ENCODE measurements at regions not wholly inside any gene's neighbourhood (a gene's known extent, or its start where the extent isn't known, plus 50 kb on each side); places are given as distances from the start of the nearest gene placed in this dataset.

DNA sequence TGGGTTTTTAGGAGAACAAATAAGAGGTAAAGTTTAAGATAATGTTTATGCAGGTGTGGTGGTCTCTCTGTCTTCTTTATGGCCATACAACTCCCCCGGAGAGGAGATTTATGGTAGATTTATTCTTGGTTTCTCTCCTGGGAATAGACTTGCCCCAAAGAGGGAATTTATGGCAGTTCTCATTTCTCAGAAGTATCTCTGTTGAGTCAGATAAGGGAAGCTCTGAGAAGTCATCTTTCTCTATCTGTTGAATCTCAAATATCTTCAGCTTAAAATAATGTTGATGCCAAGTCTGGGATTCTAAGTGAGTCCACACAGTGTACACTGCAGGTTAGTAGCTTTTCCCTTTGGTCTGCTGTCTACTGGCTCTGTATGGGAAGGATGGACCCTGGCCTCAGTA lies 276.4 kb upstream of the PLET1 start:
- Histone ChIP-seq H3K4me3 (replicated peaks in 1 of 2; ENCODE audit: low read depth in 1 of 2, low read length in 2 of 2) (no peak overlapping the region), H2AFZ (ENCODE audit: low read depth, low read length, poor library complexity, severe bottlenecking) (no peak overlapping the region), H3K79me2 (ENCODE audit: insufficient read depth, low read length) (no peaks in the 10 kb centered on the region), H3K9me3 (ENCODE audit: control insufficient read depth in 1 of 2, insufficient read depth in 1 of 2, low read depth in 1 of 2, low read length in 2 of 2) (no peaks in the 10 kb centered on the region), H3K27me3 (ENCODE audit: insufficient read depth, low read length) (peaks cover 59% of the 10 kb centered on the region), H3K9ac (ENCODE audit: low read length) (no peak overlapping the region), H3K36me3 (ENCODE audit: control insufficient read depth in 1 of 2, insufficient read depth in 2 of 2, low read length in 2 of 2) (no peaks in the 10 kb centered on the region), H3K4me2 (ENCODE audit: low read length) (no peak overlapping the region), H4K20me1 (ENCODE audit: insufficient read depth) (no peaks in the 10 kb centered on the region), H3K9me2 (ENCODE audit: insufficient read depth) (no peaks in the 10 kb centered on the region), H3K27ac (ENCODE audit: low read depth, low read length) (no peak overlapping the region), H3K4me1 (ENCODE audit: control insufficient read depth in 1 of 2, insufficient read depth in 2 of 2, low read length in 2 of 2) (no peaks in the 10 kb centered on the region)
- TF ChIP-seq SP1 (IDR thresholded peaks at IDR 0.05; ENCODE audit: low read depth) (no peak), ZFX (IDR thresholded peaks at IDR 0.05) (no peak), YY1 (IDR thresholded peaks at IDR 0.05; ENCODE audit: extremely low read depth, insufficient replicate concordance, low read depth, low read length) (no peak), ELF1 (IDR thresholded peaks at IDR 0.05; ENCODE audit: borderline replicate concordance, low read depth) (no peak), JUND (IDR thresholded peaks at IDR 0.05) (no peak), POLR2A (IDR thresholded peaks at IDR 0.05; ENCODE audit: borderline replicate concordance, extremely low read depth, insufficient read depth, insufficient read length) (no peak), RAD21 (IDR thresholded peaks at IDR 0.05; ENCODE audit: low read depth) (no peak), EZH2phosphoT487 (IDR thresholded peaks at IDR 0.05; ENCODE audit: borderline replicate concordance) (no peak), EZH2 (IDR thresholded peaks at IDR 0.05) (no peak), ZNF274 (IDR thresholded peaks at IDR 0.05; ENCODE audit: low read depth, low read length) (no peak), FOSL1 (IDR thresholded peaks at IDR 0.05; ENCODE audit: low read depth) (no peak), TCF7L2 (IDR thresholded peaks at IDR 0.05; ENCODE audit: borderline replicate concordance, extremely low read depth, insufficient read depth, insufficient read length) (no peak)
- TF ChIP-seq, protein P1, sequence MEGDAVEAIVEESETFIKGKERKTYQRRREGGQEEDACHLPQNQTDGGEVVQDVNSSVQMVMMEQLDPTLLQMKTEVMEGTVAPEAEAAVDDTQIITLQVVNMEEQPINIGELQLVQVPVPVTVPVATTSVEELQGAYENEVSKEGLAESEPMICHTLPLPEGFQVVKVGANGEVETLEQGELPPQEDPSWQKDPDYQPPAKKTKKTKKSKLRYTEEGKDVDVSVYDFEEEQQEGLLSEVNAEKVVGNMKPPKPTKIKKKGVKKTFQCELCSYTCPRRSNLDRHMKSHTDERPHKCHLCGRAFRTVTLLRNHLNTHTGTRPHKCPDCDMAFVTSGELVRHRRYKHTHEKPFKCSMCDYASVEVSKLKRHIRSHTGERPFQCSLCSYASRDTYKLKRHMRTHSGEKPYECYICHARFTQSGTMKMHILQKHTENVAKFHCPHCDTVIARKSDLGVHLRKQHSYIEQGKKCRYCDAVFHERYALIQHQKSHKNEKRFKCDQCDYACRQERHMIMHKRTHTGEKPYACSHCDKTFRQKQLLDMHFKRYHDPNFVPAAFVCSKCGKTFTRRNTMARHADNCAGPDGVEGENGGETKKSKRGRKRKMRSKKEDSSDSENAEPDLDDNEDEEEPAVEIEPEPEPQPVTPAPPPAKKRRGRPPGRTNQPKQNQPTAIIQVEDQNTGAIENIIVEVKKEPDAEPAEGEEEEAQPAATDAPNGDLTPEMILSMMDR (IDR thresholded peaks at IDR 0.05 in 2 of 3, conservative IDR thresholded peaks at IDR 0.05 in 1 of 3; ENCODE audit: borderline replicate concordance in 1 of 3, insufficient read depth in 1 of 3, low read depth in 2 of 3, low read length in 2 of 3), result no peak
- TF ChIP-seq, protein P2, sequence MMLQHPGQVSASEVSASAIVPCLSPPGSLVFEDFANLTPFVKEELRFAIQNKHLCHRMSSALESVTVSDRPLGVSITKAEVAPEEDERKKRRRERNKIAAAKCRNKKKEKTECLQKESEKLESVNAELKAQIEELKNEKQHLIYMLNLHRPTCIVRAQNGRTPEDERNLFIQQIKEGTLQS (IDR thresholded peaks at IDR 0.05), result no peak
- DNase-seq (ENCODE audit: low read depth, low spot score), result no peak
- CTCF ChIA-PET, result interaction anchor here (1.2 to 1.3 kb wide), 2 partner anchors 19 kb away, joined by 3 to 4 read pairs; no protein-coding TSS in a partner anchor
- no peak for ATAC-seq
- BruUV-seq (replicated peaks), result no TSS peak
- POLR2A ChIA-PET, result no interaction called here
- RAD21 ChIA-PET (ENCODE audit: low non-redundant PET in 1 of 2, low total read pairs in 2 of 2, uncharacterized antibody in 2 of 2, unreplicated experiment in 2 of 2), result no interaction called here
- intact Hi-C loops (cut with micrococcal nuclease), result no loop called here

Data from HCT116 (cell line).